A673 (cell line): ENCODE measurements at regions not wholly inside any gene's neighbourhood (a gene's known extent, or its start where the extent isn't known, plus 50 kb on each side); places are given as distances from the start of the nearest gene placed in this dataset.
"Not testable (repeated sequence)": the region's sequence is repeated elsewhere in the genome, so short reads cannot be mapped to it uniquely, and the experiment has no call there.

Experiments used
- BruUV-seq: library from RNA; stranded (reverse); fragments of 400-500 nt; replicated peaks from 2 replicates; lab custom pipeline; 2021; lab: Mats Ljungman, UMichigan
- CTCF ChIA-PET: fragments of 300-600 bp; sonication (Branson Sonifier 250); formaldehyde crosslinking; loops from one replicate; lab custom pipeline; 2022; ENCODE audit warnings: antibody characterized with exemption; lab: Charles Lee
- POLR2A ChIA-PET: fragments of 300-600 bp; sonication (Branson Sonifier 250); formaldehyde crosslinking; loops from one replicate; lab custom pipeline; 2022; ENCODE audit warnings: antibody characterized with exemption; ENCODE audit not compliant: low non-redundant PET; lab: Charles Lee
- DNase-seq: peaks from one replicate; pipeline ENCODE4 v3.0.0-alpha.2; 2015; ENCODE audit warnings: low spot score
- H3K27ac ChIP-seq: fragments of 200-600 bp; sonication (generic); 2 replicates; pipeline ENCODE4 v1.5.1; 2016; ENCODE audit warnings: mixed run types, low read depth, mild to moderate bottlenecking, mixed read lengths, antibody characterized with exemption, low read length; ENCODE audit not compliant: poor library complexity, severe bottlenecking
- H3K27me3 ChIP-seq: fragments of 200-600 bp; sonication (generic); replicated peaks from 2 replicates; pipeline ENCODE4 v1.6.1; 2017; ENCODE audit warnings: mixed run types, low read depth, mild to moderate bottlenecking, mixed read lengths, antibody characterized with exemption, low read length; ENCODE audit not compliant: insufficient read depth, poor library complexity
- H3K36me3 ChIP-seq: fragments of 200-600 bp; sonication (generic); 2 replicates; pipeline ENCODE4 v1.6.1; 2016; ENCODE audit warnings: mixed run types, mild to moderate bottlenecking, mixed read lengths, antibody characterized with exemption, low read length; ENCODE audit not compliant: insufficient read depth, poor library complexity, severe bottlenecking
- H3K4me1 ChIP-seq: fragments of 200-600 bp; sonication (generic); 2 replicates; pipeline ENCODE4 v1.6.1; 2017; ENCODE audit warnings: mixed run types, mild to moderate bottlenecking, mixed read lengths, antibody characterized with exemption, low read length; ENCODE audit not compliant: insufficient read depth, poor library complexity, severe bottlenecking
- H3K4me3 ChIP-seq: fragments of 200-600 bp; sonication (generic); 2 replicates; pipeline ENCODE4 v1.5.1; 2016; ENCODE audit warnings: low read depth, mixed run types, mild to moderate bottlenecking, mixed read lengths, low read length; ENCODE audit not compliant: poor library complexity, severe bottlenecking
- H3K9me3 ChIP-seq: fragments of 200-600 bp; sonication (generic); 2 replicates; pipeline ENCODE4 v1.6.1; 2016; ENCODE audit warnings: mixed run types, low read depth, mild to moderate bottlenecking, mixed read lengths, antibody characterized with exemption, low read length; ENCODE audit not compliant: poor library complexity, severe bottlenecking
- CTCF ChIP-seq: fragments of 300-800, 200-600 bp; sonication (generic); conservative IDR thresholded peaks from 2 replicates; pipeline ENCODE4 v1.5.1; 2017; ENCODE audit warnings: low read depth, mild to moderate bottlenecking, antibody characterized with exemption, low read length, moderate library complexity, mixed read lengths
- EZH2 ChIP-seq: fragments of 200-600 bp; sonication (generic); IDR thresholded peaks from 2 replicates; pipeline ENCODE4 v1.6.1; 2017; ENCODE audit warnings: borderline replicate concordance, low read depth, mild to moderate bottlenecking, mixed read lengths, antibody characterized with exemption, low read length; ENCODE audit not compliant: poor library complexity, severe bottlenecking
- intact Hi-C: fragments of 100-400 bp; cut with micrococcal nuclease; formaldehyde crosslinking; loops from one replicate; pipeline ENCODE4 v1.10.0; 2022; ENCODE audit not compliant: unreplicated experiment

GRCh38 chr13:81377921-81378320, 1037.0 kb upstream of the SPRY2 start:
- CTCF ChIA-PET, result no interaction called here
- Histone ChIP-seq H3K27ac (no peak overlapping the region), H3K27me3 (no peaks in the 10 kb centered on the region), H3K4me3 (no peak overlapping the region), H3K36me3 (no peaks in the 10 kb centered on the region), H3K9me3 (no peaks in the 10 kb centered on the region), H3K4me1 (no peaks in the 10 kb centered on the region)
- intact Hi-C loops, result no loop called here
- POLR2A ChIA-PET, result no interaction called here
- BruUV-seq, result no TSS peak
- TF ChIP-seq EZH2, result no peak
- no peak for TF ChIP-seq CTCF
- DNase-seq, result no peak

DNA sequence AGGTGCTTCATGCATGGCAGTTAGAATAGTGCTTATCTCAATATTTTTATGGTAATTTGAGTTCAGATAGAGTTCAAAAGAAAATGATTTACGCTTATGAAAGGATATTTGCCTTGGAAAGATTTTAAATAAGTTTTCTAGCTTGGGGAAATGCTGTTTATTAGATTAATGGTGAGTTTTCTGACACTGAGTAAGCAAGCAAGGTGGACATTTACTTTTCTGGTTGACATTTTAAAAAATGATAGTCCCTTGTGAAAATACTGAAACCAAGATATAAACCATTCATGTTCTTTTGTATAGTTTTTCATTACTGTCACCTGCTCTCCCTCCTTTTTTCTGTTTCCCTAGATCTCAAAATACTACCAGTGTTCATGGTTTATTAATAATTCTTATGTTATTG, 1034.8 kb upstream of the SPRY2 start:
- Histone ChIP-seq H3K36me3 (no peaks in the 10 kb centered on the region), H3K27ac (no peak overlapping the region), H3K27me3 (no peaks in the 10 kb centered on the region), H3K4me1 (no peaks in the 10 kb centered on the region), H3K9me3 (no peaks in the 10 kb centered on the region), H3K4me3 (no peak overlapping the region)
- ChIA-PET POLR2A (no interaction called here), CTCF (no interaction called here)
- intact Hi-C loops, result no loop called here
- no peak for DNase-seq
- TF ChIP-seq EZH2, result no peak
- TF ChIP-seq CTCF, result no peak
- no TSS peak for BruUV-seq

DNA sequence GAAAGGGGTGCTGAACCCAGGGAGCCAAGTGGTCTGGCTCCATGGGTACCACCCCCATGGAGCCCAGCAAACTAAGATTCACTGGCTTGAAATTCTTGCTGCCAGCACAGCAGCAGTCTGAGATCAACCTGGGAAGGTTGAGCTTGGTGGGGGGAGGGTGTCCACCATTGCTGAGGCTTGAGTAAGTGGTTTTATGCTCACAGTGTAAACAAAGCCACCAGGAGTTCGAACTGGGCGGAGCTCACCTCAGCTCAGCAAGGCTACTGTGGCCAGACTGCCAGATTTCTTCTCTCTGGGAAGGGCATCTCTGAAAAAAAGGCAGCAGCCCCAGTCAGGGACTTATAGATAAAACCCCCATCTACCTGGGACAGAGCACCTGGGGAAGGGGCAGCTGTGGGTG, 1021.8 kb upstream of the SPRY2 start:
- H3K27ac ChIP-seq, intact Hi-C loops, DNase-seq, H3K9me3 ChIP-seq, POLR2A ChIA-PET, H3K27me3 ChIP-seq, H3K4me3 ChIP-seq, BruUV-seq, H3K4me1 ChIP-seq, H3K36me3 ChIP-seq, CTCF ChIA-PET: not testable (repeated sequence)

- POLR2A ChIA-PET, result no interaction called here
- no peaks in the 10 kb centered on the region for H3K9me3 ChIP-seq
- TF ChIP-seq CTCF, result no peak
- TF ChIP-seq EZH2, result no peak
- no peaks in the 10 kb centered on the region for H3K4me1 ChIP-seq
- DNase-seq, result no peak
- no TSS peak for BruUV-seq
- no peak overlapping the region for H3K4me3 ChIP-seq
- intact Hi-C loops, result no loop called here
- no peaks in the 10 kb centered on the region for H3K36me3 ChIP-seq
- no peak overlapping the region for H3K27ac ChIP-seq
- CTCF ChIA-PET, result no interaction called here
- no peaks in the 10 kb centered on the region for H3K27me3 ChIP-seq
Observed at GRCh38 chr13:81350056-81350455, 1009.1 kb upstream of the SPRY2 start.

GRCh38 chr13:81340118-81341069, 999.5 kb upstream of the SPRY2 start:
- H3K36me3 ChIP-seq, H3K27me3 ChIP-seq, H3K4me3 ChIP-seq, intact Hi-C loops, H3K9me3 ChIP-seq, H3K27ac ChIP-seq, BruUV-seq, CTCF ChIA-PET, H3K4me1 ChIP-seq, DNase-seq, POLR2A ChIA-PET: not testable (repeated sequence)
